Activated T-cell treated with anti-CD3 and anti-CD28 coated beads for 4 hours (primary cell): ENCODE measurements at regions not wholly inside any gene's neighbourhood (a gene's known extent, or its start where the extent isn't known, plus 50 kb on each side); places are given as distances from the start of the nearest gene placed in this dataset.

Experiments used
- DNase-seq: peaks from one replicate; pipeline ENCODE4 v3.0.0-alpha.2; 2020

DNA sequence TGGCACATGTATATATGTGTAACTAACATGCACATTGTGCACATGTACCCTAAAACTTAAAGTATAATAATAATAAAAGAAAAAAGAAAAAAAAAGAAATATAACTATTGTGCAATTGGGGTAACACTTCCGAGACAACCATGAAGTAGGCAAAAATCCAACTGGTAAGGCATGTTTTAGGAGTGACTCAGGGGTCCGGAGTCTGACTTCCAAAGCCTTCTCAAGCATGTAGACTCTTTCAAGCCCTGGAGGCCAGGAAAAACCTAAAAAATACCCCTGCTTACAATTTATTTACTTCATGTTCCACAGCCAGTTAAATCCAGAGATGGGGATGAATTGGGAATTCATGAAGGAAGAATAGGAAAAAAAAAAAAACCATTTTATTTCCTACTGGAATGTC, 161.3 kb upstream of the PHACTR1 start:
- DNase-seq = no peak

DNA sequence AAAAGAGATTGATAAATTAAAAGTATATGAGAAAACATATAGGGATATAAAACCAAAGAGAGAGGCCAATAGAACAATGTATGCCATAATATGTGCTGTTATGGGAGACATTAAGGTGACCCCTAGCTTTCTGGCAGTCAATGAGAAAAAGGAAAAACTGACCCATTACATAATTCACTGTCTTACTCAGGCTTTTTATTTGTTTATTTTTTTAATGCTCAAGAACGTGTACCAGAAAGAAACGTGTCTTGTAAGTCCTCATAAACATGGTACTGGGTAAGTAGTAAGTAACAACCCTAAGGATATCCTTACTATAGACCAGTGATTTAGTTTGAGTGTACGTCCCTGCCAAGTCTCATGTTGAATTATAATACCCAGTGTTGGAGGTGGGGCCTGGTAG, 160.8 kb upstream of the PHACTR1 start:
- no peak for DNase-seq

DNA sequence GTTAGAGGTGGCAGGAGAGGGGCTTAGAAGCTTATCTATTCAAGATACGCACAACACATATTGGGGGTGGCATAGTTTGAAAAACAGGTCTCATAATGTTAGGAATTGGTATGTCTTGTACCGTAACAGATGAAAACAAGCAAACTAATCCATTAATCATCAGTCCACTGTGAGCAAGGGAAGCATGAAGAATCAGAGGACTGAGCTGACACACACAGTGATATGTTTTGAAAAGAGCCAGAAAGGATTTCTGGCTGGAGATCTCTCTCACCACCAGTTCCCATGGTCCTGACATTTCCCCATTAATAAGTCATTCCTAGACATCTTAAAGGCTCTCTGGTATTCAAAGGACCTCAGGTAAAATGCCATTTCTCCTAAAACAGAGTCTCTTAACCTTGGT, 158.8 kb upstream of the PHACTR1 start:
- no peak for DNase-seq

DNA sequence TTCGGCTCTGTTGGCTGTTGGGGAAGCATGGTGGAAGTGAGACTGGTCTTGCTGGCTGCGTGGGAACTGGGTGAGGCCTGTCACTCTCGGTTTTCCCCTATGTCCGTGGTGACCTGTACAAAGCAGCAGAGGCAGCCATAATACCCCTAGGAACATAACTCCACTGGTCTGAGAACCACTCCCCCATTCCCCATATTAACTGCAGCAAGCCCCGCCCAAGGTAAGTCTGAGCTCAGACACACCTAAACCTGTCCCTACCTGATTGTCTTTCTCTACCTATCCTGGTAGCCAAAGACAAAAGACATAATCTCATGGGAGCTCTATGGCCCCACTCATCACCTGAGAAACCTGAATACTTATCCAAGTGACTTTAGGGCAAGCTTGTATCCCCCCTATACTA, 156.3 kb upstream of the PHACTR1 start:
- DNase-seq = no peak

DNA sequence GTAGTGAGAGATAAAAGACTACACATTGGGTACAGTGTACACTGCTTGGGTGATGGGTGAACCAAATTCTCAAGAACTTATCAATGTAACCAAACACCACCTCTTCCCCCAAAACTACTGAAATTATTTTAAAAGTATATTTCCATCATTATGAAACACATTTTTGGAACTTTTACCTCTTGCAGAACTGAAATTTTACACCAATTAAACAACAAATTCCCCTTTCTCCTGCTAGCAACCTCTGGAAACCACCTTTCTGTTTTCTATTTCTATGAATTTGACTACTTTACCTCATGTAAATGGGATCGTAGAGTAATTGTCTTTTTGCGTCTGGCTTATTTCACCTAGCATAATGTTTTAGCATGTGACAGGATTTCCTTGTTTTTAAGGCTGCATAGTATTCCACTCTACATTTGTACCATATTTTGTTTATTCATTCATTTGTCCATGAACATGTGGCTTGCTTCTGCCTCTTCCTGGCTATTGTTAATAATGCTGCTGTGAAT, 149.9 kb upstream of the PHACTR1 start:
- DNase-seq = no peak

DNA sequence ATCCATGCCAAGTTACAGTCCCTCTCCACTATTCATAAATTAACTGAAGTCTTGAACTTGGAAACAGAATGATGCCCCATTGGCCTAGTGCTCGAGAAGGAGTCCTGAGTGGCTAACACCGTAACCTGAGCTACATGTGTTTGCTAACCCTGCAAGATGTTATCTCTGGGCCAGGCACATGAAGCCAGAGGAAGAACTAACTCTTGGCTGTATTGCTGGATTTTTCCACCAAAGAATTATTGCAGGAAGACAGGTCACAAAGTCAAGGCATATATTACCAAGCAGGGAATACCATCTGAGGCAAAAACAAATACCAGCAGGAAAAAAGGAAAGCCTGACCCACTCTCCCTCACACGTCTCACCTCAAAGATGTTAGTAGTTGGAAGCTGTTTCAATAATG, 148.9 kb upstream of the PHACTR1 start:
- no peak for DNase-seq

DNA sequence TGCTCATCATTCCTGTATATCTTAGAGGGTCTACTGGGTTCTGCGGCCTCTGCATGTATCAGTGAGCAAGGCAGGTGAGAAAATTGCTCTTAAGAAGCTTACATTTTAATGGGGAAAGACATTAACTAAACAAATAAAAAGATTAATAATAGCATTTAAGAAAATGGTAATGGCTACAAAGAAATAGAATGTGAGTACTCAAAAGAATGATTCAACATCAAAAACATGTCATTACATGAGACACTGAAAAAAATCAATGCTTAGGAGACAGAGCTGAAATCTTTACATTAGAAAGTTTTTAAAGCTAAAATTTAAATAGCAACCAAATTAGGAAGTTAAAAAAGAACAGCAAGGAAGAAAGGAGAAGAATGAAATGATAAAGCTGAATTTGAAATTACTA, 146.9 kb upstream of the PHACTR1 start:
- DNase-seq = no peak

DNA sequence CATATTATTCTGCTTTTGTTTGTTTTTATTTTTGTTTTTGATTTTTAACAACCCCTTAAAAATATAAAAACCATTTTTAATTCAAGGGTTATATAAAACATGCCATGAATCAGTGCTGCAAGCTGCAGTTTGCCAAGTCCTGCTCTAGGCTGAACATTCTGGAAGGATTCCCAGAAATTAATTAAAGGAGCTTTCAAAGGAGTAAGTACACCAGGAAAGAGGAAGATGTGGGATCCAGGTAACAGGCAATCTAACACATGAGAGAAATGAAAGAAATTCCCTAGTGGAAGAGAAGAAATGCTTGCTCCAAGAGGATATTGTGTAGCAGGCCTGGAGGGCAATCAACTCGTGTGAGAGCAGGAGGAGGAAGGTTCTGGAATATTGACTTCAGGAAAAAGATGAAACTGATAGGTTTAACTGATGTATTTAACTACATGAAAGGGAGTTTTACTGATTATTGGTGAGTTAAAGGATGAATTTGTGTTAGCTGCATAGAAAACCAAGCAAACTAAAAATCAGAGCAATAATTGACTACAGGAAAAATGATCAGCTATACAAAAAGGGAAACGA, 146.0 kb upstream of the PHACTR1 start:
- DNase-seq = no peak

DNA sequence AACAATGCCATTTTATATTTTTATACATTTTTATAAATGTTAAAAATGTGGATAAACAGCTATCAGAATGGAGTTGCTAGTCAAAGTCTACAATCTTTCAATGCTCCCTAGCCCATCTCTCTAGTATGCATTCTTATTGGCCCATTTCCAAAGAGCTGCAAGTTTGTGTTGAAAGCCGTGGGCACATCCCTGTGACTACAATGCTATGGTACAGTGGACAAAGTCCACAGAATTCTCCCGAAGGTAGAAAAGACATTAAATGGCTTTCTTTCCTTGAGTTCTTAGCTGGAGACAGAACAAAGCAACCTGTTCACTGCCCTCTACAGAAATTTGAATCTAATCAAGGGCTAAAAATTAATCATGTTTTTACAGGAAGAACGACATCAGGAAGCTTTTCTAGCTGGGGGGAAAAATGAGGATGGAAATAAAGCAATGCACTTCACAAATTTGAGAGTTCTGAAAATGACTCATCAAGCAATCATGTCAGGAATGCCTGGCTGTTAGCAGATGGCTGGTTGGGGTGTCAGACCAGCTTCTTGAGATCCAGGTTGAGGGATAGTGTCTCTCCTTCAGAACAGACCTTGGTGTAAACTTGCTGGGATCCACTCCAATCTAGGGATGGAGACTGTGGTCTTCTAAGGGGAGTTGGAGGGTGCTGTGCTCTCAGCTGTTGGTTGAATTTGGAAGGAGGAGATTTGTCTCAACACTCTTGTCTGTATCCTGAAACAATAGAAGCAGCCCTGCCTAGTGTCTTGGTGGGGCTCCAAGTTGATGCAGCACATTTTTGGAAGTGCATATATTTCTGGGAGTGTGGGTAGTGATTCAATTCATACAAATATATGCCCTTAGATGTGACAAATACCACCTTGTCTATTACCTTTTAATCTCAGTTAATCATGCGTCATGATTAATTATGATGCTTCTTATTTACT, 143.4 kb upstream of the PHACTR1 start:
- no peak for DNase-seq

DNA sequence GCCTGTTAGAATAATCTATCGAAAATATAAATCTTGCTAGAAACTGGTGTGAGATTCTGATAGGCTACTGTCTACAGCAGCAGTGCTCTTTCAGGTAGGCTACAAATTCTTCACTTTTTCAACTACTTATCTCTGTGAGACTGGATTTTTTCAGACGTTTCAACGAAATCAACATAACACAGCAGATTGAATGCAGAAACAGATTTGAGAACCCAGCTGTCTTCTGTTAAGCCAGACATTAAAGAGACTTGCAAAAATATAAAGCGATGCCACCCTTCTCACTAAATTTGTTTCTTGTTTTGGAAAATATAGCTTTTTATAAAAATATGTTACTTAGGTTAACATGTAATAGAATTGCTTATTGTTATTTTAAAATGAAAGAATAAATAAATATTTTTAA, 140.6 kb upstream of the PHACTR1 start:
- DNase-seq = no peak

DNA sequence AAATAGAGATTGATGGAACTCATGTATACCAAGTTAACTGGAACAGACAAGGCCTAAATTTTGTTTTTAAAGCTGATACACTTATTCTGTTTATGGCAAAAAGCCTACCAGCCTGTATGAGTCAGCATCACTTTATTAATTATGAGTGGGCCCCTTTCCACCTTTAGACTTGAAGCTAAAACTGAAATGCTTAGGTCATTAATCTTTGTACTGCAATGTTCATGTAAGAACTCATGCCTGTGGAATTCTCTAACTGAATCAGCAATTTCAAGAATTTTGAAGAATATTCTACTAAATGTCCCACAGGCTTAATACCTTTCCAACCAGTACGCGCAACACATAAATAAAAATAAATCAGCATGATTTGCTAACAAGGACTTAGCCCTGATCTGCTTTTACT, 140.2 kb upstream of the PHACTR1 start:
- no peak for DNase-seq

DNA sequence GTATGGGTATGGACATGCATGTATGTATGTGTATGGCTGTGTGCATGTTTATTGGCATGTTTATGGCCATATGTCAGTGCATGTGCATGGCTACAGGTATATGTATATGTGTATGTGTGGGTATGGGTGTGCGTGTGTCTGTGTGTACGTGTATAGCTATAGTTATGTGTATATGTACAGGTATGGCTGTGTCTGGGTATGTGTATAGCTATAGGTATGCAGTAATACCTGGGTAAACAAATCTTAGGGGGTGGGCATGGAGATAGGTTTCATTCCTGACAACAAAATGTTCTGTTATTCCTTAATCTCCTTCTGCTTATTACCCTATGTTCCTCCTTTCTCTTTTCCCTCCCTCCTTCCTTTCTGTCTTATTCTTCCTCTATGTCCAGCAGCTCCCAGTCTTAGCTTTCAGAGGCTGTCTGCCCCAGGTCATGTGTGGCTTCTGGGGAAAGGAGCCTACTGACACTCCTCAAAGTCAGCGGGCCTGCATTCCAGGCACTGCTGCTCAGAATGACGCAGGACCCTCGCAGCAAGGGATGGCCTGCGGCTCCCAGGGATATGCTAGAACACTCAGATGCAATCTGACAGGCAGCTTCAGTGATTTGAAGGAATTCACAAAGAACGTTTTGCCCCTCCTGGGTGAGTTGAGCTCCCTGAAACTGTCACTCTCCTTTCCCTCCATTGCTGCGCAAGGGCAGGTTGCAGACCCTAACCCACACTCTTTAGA, 139.3 kb upstream of the PHACTR1 start:
- no peak for DNase-seq

DNA sequence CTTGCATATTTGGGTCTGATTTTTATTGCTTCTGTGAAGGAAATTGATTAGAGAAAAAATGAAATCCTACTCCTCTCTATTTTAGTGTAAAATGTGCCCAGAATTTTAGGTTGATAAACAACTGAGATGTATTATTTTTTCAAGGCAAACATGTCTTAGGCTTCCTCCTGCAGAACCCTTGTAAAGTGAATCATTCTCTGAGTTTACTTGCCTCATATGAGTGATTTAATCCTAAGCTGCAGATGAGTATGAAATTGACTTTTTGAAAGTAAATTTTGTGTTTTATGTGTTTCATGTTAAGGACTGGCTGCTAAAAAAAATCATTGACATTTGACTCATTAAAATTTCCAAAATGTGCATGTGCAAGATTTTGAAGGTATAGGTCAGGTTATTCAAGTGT, 138.5 kb upstream of the PHACTR1 start:
- DNase-seq = no peak

DNA sequence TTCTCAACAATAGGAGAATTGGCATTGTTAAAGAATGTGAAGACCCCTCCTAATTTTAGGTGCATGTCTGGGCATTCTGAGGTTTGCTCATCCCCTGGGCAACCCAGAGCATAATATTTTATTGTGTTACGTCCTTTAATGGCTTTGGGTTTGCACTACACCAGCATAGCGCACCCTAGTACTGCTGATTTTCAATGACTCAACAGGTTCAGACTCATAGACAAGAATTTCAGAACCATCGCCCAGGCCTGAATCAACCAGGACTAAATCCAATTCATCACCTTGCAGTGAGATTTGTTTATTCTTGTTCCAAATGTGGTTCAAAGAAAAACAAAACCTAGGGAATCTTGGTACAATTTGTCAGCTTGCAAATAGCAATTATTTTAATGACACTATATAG, 137.8 kb upstream of the PHACTR1 start:
- no peak for DNase-seq

DNA sequence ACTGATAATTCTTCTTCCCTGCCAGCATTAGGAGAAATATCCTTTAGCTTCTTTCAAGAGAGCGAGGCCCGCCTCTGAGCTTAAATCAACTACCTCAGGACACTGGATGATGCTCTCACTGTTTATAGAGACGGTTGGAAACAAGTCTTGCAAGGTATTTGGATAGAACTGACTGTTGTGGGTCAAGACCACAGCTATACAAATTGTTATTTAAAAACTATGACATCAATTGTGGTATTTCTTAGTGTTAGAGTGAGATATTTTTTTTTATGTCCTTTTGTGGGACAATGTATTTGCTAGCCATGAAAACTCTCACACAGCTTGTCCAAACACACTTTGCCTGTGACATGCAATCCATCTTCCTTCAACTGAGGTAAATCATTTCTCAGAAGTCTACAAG, 136.3 kb upstream of the PHACTR1 start:
- no peak for DNase-seq

DNA sequence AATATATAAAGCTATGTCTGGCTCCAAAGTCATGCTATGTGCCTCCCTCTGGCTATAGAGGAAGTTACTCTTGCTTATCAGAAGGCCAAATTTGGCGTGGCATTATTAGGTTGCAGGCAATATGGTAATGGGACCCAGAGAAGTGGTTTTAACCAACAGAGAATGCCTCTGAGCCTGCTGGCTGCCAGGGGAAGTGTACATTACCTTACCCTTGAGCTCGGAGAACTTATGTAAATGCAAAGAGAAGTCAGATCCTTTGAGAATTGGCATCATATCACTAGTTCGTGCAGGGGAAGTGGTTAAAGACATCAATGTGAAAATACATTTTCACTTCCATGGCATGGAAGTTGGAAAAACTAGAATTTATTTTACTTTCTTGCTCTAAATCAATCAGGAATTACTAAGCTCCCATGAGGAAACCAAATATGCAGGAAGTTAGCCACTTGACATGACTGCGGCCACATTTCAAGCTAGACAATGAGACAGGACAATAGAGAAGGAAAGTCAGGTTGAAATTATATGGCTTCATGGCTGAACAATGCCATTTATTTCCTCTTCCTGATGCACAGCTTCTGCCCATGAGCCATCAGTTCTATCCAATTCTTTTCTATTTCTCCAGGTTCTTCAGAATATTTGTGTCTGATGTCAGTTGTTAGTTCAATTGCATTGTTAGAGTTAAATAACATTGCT, 134.0 kb upstream of the PHACTR1 start:
- no peak for DNase-seq

DNA sequence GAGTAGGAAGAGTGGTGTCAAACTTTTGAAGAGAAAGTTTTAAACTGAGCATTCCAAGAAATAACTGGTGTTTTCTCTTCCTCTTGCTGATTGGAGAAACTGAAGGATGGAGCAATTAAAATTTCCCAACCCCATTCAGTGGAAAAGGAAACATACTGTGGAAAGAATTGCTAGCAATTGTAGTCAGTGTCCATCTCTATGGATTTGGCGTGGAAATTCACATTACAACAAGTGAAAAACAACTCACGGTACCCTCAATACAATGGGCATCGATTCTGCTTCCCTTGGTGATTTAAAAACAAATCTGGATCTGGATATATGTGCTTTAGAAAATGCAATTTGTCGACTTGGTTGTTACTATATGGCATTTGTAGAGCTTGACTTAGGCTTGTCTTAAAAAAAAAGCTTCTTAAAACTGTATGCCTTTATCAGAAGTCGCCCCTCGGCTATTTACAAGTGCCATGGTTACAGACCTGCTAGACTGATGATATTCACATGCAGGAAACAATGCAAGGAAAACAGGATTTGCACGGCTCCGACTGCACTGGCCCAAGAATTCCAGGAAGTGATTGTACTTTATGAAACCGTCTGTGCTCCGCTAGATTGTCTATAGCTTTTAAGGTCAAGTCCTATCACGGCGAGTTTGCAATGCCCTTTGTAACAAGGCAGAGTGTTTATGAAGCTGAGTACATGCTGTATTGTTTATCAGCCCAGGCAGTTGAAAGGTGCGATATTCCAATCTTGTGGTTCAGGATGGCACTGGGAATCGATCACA, 131.7 kb upstream of the PHACTR1 start:
- DNase-seq = no peak

DNA sequence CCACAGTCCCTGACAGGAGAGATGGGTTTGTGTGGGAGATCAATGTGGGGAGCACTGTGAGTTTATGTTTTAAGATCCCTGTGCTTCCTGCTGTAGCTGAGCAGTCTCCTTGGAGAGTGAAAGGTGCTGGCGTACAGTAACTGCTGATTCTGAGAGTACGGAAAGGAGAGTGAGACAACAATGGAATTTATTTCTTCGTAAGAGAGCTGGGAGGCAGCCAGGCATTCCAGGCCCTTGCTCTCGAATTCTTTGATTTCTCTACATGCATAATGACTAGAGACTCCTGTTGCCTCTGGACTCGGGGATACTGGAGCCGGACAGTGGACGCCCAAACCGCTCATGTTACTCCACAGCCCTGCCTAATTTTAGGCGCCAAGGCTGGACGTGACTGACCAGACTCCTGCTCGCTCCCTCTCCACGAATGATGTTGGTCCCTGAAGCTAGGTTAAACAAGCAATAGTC, 131.0 kb upstream of the PHACTR1 start:
- no peak for DNase-seq

DNA sequence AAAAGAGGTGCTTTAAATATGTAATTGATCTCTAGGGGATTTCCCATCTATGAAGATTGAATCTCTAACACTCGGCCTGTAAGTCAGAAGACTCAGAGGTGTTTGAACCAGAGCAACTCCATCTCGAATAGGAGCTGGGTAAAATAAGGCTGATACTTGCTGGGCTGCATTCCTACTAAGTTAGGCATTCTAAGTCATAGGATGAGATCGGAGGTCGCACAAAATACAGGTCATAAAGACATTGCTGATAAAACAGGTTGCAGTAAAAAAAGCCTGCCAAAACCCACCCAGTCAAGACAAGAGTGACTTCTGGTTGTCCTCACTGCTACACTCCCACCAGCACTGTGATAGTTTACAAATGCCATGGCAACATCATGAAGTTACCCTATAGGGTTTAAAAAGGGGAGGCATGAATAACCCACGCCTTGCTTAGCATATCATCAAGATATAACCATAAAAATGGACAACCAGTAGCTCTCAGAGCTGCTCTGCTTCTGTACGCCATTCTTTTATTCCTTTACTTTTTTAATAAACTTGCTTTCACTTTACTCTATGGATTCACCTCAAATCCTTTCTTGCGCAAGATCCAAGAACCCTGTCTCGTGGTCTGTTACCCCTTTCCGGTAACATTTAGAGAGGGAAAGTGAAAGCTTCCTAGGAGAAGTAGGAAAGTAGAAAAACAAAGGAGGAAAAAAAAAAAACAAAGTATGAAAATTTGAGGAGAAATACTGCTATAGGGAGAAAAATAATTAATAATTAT, 129.7 kb upstream of the PHACTR1 start:
- no peak for DNase-seq

DNA sequence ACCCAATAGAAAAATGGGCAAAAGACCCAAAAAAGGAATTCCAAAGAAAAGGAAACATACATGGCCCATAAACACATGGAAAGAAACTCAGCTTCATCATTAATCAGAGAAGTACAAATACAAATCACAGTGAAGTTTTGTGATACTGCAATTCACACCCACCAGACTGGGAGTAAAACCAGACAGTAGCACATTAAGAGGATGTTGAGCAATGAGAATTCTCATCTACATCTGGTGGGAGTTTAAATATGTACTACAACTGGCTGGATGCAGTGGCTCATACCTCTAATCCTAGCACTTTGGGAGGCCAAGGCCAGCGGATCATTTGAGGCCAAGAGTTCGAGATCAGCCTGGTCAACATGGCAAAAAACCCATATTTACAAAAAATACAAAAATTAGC, 125.7 kb upstream of the PHACTR1 start:
- no peak for DNase-seq

DNA sequence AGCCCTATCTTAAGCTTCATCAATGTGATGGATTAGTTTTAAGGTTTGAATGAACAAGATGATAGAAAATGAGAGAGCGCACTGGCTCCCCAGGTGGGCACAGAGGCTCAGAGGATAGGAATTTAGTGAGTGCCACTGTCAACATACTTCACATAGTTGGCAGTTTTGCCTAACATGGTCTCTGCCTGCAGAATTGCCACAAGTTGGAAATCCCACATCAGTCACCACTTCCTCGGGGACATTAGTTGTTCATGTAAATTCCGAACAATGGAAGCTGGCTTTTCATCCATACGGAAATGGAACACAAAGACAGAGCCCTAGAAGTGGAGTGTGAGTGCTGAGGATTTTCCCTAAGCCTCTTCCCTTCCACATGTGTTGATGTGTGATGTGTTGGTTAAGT, 123.9 kb upstream of the PHACTR1 start:
- DNase-seq = no peak
